ENCODE measurements at regions not wholly inside any gene's neighbourhood (a gene's known extent, or its start where the extent isn't known, plus 50 kb on each side); places are given as distances from the start of the nearest gene placed in this dataset.

DNA sequence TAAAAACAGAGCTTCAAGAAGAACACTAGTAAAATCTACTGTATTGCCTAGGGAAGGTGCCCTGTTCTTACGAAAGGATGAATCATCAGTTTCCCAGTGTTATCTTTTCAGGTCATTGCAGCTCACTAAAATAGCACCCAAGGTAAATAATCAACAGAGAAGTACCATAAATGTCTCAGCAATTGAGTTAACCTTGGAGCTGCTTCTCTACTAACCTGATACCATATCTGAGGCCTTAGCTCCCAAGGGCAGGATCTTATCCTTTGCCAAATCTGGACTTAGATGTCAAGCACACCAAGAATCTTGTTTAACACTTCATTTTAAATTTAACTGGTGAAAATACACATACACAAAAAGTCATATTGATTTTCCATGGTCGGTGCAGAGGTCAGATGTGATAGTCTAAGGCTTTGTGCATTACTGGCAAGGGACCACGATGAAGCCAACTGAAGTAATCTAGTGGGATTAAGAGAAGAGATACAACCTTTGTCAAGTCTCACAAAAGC is 81.5 kb downstream of the EDN1 start:
- DNase-seq (ENCODE audit: low spot score) (no peak), ATAC-seq (no peak)
- intact Hi-C loops (cut with DNase I): no loop called here

DNA sequence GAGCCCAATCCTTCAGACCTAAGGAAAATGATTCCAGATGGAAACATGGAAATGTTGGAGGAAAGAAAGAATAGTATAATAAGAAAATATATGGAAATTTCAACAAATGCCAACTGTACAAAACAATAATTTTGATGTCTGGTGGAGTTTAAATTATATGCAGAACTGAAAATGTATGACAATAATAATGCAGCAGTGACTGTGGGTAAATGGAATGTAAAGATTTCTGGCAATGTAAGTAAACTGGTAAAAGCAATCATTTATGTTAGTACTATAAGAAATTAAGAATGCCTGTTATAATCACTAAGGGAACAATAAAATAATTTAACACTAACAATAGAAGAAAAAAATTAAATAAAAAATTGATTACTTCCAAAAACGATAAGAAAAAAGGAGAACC is 89.0 kb downstream of the EDN1 start:
- no peak for DNase-seq (ENCODE audit: low spot score)
- no peak for ATAC-seq
- intact Hi-C loops (cut with DNase I): no loop called here

DNA sequence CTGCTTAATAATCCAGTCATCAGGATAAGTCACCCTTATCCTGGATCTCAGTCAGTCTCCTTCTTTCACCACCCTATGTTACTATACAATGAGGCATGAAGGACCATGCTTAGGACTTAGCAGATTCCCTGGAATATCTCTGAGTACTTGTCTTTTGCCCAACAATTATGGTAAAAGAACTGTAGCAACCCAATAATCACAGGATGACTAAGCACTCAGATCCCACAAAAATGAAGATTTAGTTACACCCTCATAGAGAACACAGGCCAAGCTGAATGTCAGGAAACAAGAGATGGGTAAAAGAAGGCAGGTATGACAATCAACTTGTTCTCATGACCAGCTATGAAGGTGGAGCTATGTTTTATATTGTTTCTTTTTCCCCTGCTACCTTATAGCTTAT is 91.4 kb downstream of the EDN1 start:
- DNase-seq (ENCODE audit: low spot score) (no peak), ATAC-seq (no peak)
- intact Hi-C loops (cut with DNase I): no loop called here

DNA sequence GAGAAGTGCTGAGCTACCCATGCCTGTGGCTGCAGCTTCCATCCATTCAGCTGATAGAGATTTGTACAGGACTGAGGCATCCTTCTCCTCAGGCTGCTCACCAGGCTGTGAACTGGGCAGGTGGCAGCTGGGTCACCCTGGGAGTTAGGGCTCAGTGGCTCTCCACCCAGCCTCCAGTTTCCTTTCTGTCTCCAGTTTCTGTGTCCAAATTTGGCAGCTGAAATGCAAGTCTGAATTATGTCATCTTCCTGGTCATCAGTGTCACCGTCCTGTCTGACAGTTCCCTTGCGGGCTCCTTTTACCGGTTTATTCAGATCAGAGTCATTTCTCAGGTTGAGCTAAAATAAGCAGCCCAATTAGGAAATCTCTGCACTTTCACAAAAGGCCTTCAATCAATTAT is 93.3 kb downstream of the EDN1 start:
- DNase-seq (ENCODE audit: low spot score): no peak
- intact Hi-C loops (cut with DNase I): no loop called here
- no peak for ATAC-seq

DNA sequence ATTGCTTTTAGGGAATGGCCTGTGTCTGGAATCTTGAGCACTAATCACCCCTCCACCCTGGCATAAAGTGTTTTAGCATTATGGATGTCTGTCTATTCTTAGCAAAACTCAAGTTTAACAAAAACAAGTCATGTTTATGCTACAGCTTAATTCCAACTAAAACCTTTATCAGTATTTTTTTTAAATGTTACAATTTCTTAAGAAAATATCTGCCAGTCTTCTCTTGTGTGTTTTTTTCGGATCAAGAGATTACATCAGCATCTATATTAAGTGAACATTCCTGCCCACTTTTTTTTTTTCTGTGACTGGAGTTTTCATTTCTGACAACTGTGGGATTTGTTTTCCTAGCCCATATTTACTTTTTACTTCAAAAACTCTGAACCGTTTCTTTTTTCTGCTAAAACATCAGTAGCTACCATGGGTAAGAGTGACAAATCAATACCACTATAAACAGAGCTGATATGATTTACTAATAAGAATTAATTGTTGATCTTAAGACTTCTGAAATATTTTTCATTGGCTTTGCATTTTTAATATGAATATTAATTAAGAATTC is 94.3 kb downstream of the EDN1 start:
- ATAC-seq: no peak
- DNase-seq (ENCODE audit: low spot score): no peak
- intact Hi-C loops (cut with DNase I): no loop called here

DNA sequence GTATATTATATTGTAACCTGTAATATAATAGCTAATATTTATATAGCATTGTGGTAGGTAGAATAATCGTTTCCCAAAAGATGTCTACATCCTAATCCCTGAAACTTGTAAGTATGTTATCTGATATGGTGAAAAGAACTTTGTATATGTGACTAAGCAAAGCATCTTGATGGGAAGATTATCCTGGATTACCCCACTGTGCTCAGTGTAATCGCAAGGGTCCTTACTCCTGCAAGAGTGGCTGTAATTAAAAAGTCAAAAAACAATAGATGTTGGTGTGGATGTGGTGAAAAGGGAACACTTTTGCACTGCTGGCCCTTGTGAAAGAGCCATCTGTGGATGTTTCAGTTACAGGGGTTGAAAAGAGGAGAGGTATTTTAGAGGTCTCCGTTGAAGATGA is 95.2 kb downstream of the EDN1 start:
- intact Hi-C loops (cut with DNase I): no loop called here
- ATAC-seq: no peak
- DNase-seq (ENCODE audit: low spot score): no peak

DNA sequence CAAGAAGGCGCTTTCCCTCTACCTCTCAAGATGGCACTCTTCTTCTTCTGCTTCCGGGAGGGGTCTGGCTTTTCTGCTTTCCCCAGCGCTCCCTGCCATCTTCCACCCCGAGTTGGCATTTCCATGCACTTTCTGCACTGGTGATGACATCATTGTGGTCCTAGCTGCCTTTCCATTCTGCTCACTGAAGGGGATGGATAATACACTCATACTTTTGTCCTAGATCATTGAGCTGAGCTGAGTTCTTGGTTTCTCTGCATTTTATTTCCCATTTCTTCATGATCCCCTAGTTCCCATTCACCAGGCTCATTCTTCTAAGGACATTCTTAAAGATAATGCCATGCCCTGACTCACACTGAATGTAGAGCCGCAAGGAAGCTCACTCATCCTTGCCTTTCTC is 96.7 kb downstream of the EDN1 start:
- intact Hi-C loops (cut with DNase I): no loop called here
- ATAC-seq (no peak), DNase-seq (ENCODE audit: low spot score) (no peak)

DNA sequence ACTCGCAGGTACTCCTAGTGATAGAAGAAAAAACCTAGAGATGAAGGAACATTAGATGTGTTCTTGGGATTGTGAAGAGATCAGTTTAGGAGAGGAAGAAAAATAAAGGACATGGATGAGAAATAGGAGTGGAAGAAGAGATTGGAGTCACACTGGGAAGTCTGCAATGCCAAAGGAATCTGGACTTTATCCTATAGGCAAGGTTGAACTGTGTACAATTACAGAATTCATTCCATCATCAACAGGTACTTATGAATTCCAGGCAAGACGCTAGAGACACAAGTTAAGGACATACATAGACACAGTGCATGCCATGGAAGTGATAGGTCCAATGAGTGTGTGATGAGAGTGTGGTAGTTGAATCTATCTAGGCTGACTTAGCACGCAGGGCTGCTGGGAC is 101.3 kb downstream of the EDN1 start:
- intact Hi-C loops (cut with DNase I): no loop called here
- DNase-seq (ENCODE audit: low spot score): no peak
- no peak for ATAC-seq

DNA sequence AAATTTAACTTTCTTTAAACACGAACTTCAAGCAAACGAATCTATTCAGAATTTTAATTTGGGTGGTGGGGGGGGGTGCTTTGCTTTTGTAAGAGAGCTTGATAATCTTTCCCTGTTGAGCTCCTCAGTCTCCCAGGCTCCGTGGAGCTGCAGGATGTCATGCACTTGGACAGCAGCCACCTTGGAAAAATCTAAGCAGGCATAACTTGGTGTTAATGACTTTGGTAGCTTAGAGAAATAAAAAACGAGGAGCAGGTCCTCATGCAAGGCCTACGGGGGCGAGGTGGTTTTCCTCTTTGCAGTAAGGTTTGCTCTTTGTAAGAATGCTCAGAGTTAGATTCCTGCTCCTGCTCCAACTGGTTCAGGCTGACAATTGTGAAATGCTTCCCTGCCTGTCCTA is 102.3 kb downstream of the EDN1 start:
- no peak for ATAC-seq
- no peak for DNase-seq (ENCODE audit: low spot score)
- intact Hi-C loops (cut with DNase I): no loop called here

DNA sequence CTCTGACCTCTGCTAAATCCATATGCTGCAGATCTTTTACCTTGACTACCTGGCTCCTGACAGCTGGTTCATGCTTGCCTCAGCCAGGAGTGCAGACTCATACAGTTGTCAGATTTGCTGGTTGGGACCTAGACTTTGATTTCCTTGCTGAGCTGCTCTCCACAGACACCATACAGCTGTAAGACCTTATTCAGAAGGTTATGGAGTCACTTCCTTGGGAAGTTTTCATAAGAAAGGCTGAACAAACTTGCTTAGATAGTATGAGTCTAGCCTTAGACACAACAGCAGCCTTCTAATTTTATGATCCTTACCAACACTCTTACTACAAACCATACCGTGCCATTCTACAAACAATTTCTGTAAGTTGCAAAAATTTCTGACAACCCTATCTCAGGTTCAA is 102.9 kb downstream of the EDN1 start:
- ATAC-seq: no peak
- intact Hi-C loops (cut with DNase I): no loop called here
- no peak for DNase-seq (ENCODE audit: low spot score)

DNA sequence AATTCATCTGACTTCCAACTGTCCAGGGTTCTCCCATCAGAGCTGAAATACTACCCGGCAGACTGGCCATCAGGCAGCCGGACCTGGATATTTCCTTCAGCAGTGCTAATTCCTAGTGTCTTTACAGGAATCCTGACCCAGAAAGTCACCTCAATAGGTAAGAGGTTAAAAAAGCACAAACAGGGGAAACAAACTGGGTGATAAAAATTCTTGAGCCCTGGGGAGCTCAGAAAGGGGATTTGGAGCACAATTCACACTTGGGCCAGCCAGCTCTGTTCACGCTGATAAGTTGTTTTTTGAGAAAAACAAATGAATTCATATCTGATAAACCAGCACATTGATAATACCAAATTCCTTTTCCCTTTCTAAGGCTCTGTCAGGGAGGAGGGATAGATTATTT is 104.0 kb downstream of the EDN1 start:
- DNase-seq (ENCODE audit: low spot score): no peak
- intact Hi-C loops (cut with DNase I): no loop called here
- no peak for ATAC-seq

DNA sequence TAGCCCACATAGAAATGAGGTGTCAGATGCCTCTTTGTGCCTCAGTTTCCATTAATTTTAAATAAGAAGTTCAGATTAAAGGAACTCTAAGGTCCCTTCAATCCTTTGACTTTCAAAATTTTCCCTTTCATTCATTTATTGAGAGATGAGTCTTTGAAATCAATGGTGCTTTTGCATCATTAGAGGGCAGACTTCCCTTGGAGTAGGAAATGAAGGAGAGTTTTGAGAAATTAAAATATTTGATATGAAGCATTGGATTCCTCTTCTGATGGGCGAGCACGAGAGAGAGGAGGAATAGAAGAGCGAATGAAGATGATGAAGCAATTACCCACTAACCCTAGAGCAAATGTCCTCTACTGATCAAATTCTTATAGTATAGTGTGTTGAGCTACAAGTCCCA is 105.7 kb downstream of the EDN1 start:
- DNase-seq (ENCODE audit: low spot score) (no peak), ATAC-seq (peak; percentile 67)
- intact Hi-C loops (cut with DNase I): no loop called here

DNA sequence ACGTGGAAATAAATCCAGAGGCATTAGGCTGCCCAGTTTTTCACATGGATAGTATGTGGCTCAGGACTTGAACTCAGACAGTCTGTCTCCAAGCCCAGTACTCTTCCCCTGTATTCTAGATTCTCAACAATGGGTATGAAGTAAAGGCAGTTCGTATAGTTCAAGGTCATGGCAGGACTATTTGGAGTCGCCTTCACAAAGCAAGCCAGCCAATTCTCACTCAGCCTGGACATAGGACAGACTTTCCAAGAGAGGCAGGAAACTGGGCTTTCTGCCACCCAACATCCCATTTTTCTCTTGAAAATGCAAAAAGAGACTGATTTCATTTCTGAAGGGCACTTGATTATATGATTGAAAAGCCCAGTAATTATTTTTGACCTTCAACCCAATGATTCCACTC is 111.0 kb downstream of the EDN1 start:
- intact Hi-C loops (cut with DNase I): no loop called here
- ATAC-seq (no peak), DNase-seq (ENCODE audit: low spot score) (no peak)

DNA sequence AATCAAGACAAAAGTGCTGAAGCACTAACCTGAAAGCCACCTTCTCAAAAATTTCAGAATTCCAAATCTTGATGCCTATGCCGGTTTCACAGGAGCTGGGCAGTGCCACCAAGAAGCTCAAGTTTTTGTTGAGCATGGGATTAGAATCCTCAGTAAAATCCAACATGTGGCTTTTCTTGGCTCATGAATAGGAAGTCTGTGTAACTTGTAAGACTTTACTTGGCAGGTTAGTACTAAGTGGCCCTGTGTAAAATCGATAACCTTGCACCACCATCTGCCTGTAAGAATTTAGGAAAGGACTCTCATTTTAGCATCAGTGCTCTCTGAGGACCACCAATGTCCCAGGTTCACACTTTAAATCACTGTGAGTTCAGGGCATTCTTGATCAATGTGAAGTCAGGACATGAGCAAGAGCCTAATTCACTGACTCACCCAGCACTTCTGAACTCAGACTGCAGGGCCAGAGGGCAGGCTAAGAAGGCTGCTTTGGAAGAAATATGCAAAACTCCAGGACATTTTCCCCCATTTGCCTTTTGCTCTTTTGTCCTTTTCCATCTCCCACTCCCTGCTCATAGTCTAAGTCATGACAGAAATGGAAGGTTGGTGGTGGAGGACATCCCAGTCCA is 113.2 kb downstream of the EDN1 start:
- intact Hi-C loops (cut with DNase I): no loop called here
- no peak for DNase-seq (ENCODE audit: low spot score)
- peak; percentile 81 for ATAC-seq

DNA sequence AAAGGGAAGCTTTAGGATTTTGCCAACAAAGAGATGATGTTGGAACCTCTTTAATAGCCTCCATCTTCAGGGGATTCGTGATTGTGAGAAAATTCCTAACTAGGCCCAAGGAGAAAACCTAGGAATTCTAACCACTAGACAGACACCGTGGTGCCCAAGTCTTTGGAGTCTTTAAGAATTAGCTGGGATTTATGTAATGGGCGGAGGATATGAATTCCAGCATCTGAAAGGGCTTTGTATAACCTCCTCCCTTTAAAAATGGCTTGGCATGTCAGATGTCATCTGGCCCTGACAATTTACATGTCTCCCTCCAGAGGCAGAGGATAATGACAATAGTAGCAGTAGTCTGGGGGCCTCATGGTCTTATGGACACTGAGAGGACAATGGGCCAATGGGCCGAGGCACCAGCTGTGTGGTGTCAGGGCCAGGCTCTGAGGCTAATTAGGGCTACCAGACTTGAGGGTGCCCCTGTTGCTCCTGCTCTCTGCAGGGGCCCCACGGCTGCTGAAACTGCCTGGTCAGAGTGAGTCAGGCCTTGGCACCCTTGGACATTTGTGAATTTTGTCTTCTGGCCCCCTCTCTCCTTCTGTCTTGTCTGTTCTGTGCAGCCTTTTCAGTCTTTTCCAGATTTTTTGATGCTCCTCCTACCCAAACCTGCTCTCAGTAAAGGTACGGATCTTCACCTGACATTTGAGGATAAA is 113.9 kb downstream of the EDN1 start:
- ATAC-seq (no peak), DNase-seq (ENCODE audit: low spot score) (no peak)
- intact Hi-C loops (cut with DNase I): no loop called here

DNA sequence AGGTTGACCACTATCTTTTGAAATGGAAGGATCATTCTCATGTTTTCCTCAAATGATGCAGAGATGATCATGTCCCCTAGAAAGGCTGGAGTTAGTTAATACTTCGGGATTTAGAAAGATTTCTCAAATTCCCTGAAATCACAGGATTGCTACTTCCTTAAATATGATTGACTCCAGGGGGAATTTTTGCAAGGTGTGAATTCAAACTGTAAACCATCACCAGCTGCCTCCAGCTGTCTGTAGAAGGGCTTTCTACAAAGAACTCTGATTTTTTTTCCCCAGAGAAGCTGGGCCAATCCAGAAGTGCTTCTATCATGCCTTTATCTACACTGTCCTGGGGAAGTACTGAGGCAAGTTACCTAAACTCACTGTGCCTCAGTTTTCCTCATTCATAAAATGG is 114.5 kb downstream of the EDN1 start:
- ATAC-seq: no peak
- no peak for DNase-seq (ENCODE audit: low spot score)
- intact Hi-C loops (cut with DNase I): no loop called here

DNA sequence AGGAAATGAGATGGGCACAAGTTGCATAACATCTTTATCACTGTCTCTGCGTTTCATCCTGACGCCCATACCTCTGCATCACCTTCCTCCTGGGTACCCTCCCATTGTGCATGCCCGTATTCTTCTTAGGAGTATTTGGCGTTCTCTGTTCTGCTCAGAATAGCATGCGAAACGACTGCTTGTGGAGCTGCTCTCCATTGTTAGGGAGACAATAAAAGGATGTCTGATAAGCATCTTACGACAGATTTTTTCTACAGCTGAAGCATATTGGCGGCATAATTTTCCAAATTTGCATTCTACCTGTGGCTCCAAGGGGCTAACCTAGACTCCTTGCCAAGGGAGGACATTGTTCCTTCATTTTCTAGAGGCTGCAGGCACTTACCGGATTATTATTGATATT is 118.6 kb downstream of the EDN1 start:
- DNase-seq (ENCODE audit: low spot score): no peak
- intact Hi-C loops (cut with DNase I): no loop called here
- no peak for ATAC-seq

DNA sequence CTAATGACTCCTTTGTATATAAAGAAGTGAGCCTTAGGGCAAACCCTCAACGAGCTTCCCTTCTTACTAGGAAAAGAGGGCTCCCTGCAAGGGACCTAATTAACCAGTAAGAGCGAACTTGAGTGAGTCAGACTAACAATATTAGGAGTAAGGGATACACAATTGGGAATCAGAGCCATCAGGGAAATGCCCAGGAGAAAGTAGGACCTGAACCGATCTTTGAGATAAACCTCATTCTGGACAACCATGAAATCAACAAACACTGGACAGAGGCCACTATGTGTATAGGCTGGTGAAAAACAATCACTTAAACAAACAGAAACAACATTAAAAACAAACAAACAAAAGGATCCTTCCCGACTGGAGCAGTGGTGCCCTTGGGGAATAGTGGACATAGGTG is 120.8 kb downstream of the EDN1 start:
- ATAC-seq (no peak), DNase-seq (ENCODE audit: low spot score) (no peak)
- intact Hi-C loops (cut with DNase I): no loop called here

DNA sequence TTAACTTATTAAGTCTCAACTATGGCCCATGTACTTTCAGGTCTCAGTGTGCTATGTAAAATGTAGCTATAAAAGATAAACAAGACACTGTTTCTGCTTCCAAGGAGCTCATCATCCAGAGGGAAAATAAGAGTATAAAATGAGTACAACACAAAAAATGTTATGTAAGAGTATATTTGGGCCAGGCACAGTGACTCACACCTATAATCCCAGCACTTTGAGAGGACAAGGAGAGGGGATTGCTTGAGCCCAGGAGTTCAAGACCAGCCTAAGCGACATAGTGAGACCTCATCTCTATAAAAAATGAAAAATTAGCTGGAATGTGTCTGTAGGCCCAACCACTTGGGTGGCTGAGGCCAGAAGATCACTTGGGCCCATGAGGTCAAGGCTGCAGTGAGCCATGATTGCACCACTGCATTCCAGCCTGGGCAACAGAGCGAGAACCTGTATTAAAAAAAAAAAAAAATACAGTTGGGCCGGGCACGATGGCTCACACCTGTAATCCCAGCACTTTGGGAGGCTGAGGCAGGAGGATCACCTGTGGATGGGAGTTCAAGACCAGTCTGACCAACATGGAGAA is 124.0 kb downstream of the EDN1 start:
- no peak for ATAC-seq
- DNase-seq (ENCODE audit: low spot score): no peak
- intact Hi-C loops (cut with DNase I): no loop called here

DNA sequence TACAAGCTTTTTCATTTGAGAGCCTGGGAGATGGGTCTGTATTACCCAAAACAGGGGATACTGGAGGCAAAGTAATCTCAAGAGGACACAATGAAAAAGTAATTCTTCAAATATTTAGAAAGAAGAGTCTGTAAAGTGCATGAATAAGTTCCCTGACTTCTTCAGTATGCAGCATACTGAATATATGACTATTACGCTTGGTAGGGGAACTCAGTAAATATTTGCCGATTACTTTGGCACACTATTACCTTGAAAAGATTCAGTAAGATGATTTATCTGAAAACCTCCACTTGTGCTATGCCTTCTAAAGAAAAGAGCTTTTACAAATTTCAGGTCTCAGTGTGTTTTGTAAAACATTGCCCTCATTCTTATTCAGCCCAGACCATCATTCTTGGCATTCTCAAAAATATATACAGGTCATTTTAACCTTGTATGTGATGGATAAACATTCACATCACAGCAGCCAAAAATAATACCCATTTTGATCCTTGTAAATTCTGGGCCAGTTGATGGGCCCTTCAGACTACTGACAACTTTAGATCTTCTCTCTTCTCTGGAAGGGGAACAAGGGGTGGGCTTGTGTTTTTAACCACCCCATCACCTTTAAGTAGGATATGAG is 125.9 kb downstream of the EDN1 start:
- ATAC-seq: no peak
- intact Hi-C loops (cut with DNase I): no loop called here
- no peak for DNase-seq (ENCODE audit: low spot score)

Data from sciatic nerve (tissue), 2 donors.